Upper lobe of left lung (tissue), 4 donors: ENCODE measurements at regions not wholly inside any gene's neighbourhood (a gene's known extent, or its start where the extent isn't known, plus 50 kb on each side); places are given as distances from the start of the nearest gene placed in this dataset.

Experiments
- CTCF ChIP-seq, 6 experiments: fragments of 450-650 bp in 4 of 6; fragments of 200-600 bp in 2 of 6; sonication (generic) in 2 of 6; IDR thresholded peaks; one replicate each; pipeline ENCODE4 v1.5.1; 2016 to 2019; ENCODE audit warnings: antibody characterized with exemption in 6 of 6
- POLR2AphosphoS5 ChIP-seq, 2 donors: sonication (generic); formaldehyde crosslinking; IDR thresholded peaks; one replicate each; pipeline ENCODE4 v1.5.1; 2017; ENCODE audit warnings: antibody characterized with exemption in 2 of 2

GRCh38 chr12:107519906-107520859, 165.4 kb upstream of the PWP1 start:
- no peak for TF ChIP-seq CTCF (IDR thresholded peaks at IDR 0.05)
- TF ChIP-seq POLR2AphosphoS5 (IDR thresholded peaks at IDR 0.05), result no peak
